Islet precursor cell (in vitro differentiated cells): ENCODE measurements at regions not wholly inside any gene's neighbourhood (a gene's known extent, or its start where the extent isn't known, plus 50 kb on each side); places are given as distances from the start of the nearest gene placed in this dataset.

Experiments
- DNase-seq: peaks from one replicate; pipeline ENCODE4 v3.0.0-alpha.2; 2018

- DNase-seq, result no peak
Observed at GRCh38 chr22:49180683-49181024, 647.0 kb downstream of the BRD1 start.

GRCh38 chr22:49179886-49180682, 647.6 kb downstream of the BRD1 start:
- no peak for DNase-seq

GRCh38 chr22:49179175-49179574, 648.5 kb downstream of the BRD1 start:
- DNase-seq, result no peak

- no peak for DNase-seq
Observed at GRCh38 chr22:49178246-49179005, 649.2 kb downstream of the BRD1 start.

- DNase-seq, result peak; percentile 36
Observed at GRCh38 chr22:49177666-49178065, 650.0 kb downstream of the BRD1 start.

- no peak for DNase-seq
Observed at GRCh38 chr22:49176956-49177355, 650.7 kb downstream of the BRD1 start.

- DNase-seq, result no peak
Observed at GRCh38 chr22:49170053-49170452, 657.6 kb downstream of the BRD1 start.

GRCh38 chr22:49169074-49169744, 658.5 kb downstream of the BRD1 start:
- no peak for DNase-seq

- no peak for DNase-seq
Observed at GRCh38 chr22:49168219-49168813, 659.4 kb downstream of the BRD1 start.

- no peak for DNase-seq
Observed at GRCh38 chr22:49166746-49167145, 660.9 kb downstream of the BRD1 start.

GRCh38 chr22:49166211-49166610, 661.5 kb downstream of the BRD1 start:
- DNase-seq, result no peak

- DNase-seq, result no peak
Observed at GRCh38 chr22:49164773-49165320, 662.8 kb downstream of the BRD1 start.

- DNase-seq, result no peak
Observed at GRCh38 chr22:49163960-49164690, 663.5 kb downstream of the BRD1 start.

GRCh38 chr22:49163258-49163959, 664.3 kb downstream of the BRD1 start:
- no peak for DNase-seq

GRCh38 chr22:49162841-49163240, 664.8 kb downstream of the BRD1 start:
- no peak for DNase-seq

- DNase-seq, result no peak
Observed at GRCh38 chr22:49161002-49161850, 666.4 kb downstream of the BRD1 start.

- no peak for DNase-seq
Observed at GRCh38 chr22:49160261-49161001, 667.2 kb downstream of the BRD1 start.

GRCh38 chr22:49159711-49160110, 668.0 kb downstream of the BRD1 start:
- no peak for DNase-seq

GRCh38 chr22:49158741-49159564, 668.7 kb downstream of the BRD1 start:
- DNase-seq, result no peak
